Medulla oblongata (tissue), 1 donor: ENCODE measurements at regions not wholly inside any gene's neighbourhood (a gene's known extent, or its start where the extent isn't known, plus 50 kb on each side); places are given as distances from the start of the nearest gene placed in this dataset.
"Not testable (repeated sequence)": the region's sequence is repeated elsewhere in the genome, so short reads cannot be mapped to it uniquely, and the experiment has no call there.

Source experiments
- DNase-seq: peaks from one replicate; pipeline ENCODE4 v3.0.0-alpha.2; 2015; ENCODE audit errors: extremely low spot score

GRCh38 chr3:3902161-3902560 is 102.9 kb downstream of the LRRN1 start:
- DNase-seq: no peak

DNA sequence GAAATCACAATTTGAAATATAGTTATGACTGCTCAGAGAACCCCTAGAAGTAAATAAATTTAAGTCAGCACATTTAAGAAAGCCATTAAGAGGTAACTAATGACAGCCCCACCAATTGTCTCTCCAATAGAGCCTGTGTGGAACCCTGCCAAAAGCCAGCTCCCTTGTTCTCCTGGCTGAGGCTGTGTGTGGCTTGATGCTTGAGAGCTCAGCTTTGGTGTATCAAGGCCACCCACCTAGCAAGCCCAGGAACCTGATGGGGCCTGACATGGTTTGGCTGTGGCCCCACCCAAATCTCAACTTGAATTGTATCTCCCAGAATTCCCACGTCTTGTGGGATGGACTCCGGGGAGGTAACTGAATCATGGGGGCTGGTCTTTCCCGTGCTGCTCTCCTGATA is 106.9 kb downstream of the LRRN1 start:
- DNase-seq: no peak

GRCh38 chr3:3907023-3907422 is 107.8 kb downstream of the LRRN1 start:
- no peak for DNase-seq

GRCh38 chr3:3918763-3919162 is 119.5 kb downstream of the LRRN1 start:
- no peak for DNase-seq

DNA sequence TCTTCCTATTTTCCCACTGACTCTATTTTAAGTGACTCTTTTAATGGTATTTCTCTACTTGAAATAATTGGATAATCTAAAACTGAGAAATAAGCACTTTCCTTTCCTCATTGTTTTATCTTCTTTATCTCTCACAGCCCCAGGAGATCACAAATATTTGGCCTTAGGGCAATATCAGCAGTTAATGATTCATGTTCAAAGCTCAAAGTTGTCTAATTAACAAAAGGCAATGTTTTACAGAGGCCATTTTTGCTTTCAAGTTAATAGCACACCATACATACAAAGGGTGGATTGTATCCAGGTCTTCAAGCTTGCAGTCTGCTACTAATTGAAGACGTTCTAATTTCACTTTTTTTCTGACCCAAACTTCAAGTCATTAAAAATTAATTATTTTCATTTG is 120.1 kb downstream of the LRRN1 start:
- DNase-seq: no peak

- no peak for DNase-seq
Measured at GRCh38 chr3:3923619-3924018, 124.4 kb downstream of the LRRN1 start.

GRCh38 chr3:3927198-3927597 is 128.0 kb downstream of the LRRN1 start:
- DNase-seq: no peak

DNA sequence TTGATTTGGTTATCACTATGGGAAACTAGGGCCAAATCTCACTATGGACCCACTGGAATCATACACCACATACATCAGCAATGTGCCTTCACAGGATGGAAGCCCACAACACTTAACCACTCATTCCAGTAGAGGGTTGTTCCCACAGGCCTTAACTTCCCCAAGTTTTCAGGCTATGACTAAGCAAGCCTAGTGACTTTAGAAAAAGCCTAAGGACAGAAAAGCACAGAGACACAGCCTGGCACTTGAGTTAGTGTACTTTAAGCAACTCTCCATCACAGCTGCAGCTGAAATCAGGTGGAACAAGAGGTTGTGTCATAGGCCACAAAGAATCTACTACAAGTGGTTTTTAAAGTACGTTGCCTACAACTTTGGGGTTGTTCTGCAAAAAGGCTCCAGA is 128.7 kb downstream of the LRRN1 start:
- DNase-seq: no peak

DNA sequence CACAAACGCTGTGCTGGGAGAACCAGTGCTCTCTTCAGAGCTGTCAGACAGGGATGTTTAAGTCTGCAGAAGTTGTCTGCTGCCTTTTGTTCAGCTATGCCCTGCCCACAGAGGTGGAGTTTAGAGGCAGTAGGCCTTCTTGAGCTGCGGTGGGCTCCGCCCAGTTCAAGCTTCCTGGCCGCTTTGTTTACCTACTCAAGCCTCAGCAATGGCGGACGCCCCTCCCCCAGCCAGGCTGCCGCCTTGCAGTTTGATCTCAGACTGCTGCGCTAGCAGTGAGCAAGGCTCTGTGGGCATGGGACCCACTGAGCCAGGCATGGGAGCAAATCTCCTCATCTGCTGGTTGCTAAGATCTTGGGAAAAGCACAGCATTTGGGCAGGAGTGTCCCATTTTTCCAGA is 142.1 kb downstream of the LRRN1 start:
- DNase-seq: not testable (repeated sequence)

GRCh38 chr3:3951071-3951470 is 151.8 kb downstream of the LRRN1 start:
- no peak for DNase-seq

DNA sequence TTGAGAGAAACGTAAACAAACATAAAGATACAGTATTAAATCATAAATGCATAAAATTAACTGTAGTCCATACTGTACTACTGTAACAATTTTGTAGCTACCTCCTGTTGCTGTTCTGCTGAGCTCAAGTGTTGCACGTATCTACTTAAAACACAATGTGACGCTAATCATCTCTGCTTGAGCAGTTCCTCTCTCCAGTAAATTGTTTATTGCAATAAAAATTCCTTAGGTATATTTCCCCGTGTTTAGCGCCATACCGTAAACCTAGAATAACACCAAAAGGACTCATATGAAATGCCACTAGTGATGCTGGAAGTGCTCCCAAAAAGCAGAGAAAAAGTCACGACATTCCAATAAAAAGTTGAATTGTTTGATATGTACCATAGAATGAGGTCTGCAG is 152.3 kb downstream of the LRRN1 start:
- DNase-seq: no peak

GRCh38 chr3:3962867-3963266 is 163.6 kb downstream of the LRRN1 start:
- DNase-seq: not testable (repeated sequence)

GRCh38 chr3:3984053-3984452 is 184.8 kb downstream of the LRRN1 start:
- DNase-seq: no peak

- no peak for DNase-seq
Measured at GRCh38 chr3:3991598-3991997, 192.4 kb downstream of the LRRN1 start.

GRCh38 chr3:3992312-3992874 is 193.2 kb downstream of the LRRN1 start:
- DNase-seq: no peak

DNA sequence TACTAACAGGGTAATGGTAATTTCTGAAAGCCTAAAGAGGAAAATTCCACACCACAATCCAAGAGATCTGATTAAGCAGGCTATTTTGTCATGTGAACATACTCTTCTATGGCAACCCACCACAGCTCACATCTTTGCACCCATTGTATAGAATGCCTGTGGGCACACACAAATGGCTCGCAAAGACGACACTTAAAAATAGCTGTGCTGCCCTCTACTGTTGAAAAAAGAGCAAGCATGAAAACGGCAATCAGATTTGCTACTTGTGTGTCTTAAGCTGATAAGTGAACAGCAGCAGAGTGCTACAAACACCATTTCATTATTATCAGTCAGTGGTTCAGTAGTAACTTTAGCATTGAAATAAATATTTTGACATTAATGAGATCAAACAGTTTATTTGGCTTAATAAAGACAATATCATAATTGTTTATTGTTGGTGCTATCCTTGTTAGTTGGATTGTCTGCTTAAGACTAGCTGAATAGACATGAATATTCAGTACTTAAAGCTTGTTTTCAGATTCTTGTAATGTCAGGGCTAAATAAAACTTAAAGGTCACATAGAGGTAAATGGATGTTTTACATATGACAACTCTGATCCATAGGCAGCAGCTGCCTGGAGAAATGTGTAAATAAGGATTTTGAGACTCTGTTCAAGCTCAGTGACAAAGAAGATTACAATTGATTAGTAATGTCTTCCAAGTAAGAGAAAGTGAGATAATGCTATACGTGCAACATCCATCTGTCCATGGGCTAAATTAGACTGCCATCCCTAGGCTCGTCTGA is 199.1 kb downstream of the LRRN1 start:
- DNase-seq: peak; percentile 49

DNA sequence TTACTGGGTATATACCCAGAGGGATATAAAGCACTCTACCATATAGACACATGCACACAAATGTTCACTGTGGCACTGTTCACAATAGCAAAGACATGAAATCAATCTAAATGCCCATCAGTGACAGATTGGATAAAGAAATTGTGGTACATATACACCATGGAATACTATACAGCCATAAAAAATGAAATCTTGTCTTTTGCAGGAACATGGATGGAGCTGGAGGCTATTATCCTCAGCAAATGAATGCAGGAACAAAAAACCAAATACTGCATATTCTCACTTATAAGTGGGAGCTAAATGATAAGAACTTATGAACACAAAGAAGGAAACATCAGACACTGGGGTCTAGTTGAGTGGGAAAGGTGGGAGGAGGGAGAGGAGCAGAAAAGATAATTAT is 200.1 kb downstream of the LRRN1 start:
- DNase-seq: not testable (repeated sequence)

GRCh38 chr3:4001976-4002375 is 202.7 kb downstream of the LRRN1 start:
- no peak for DNase-seq

GRCh38 chr3:4006288-4006687 is 207.1 kb downstream of the LRRN1 start:
- no peak for DNase-seq

GRCh38 chr3:4008205-4008604 is 209.0 kb downstream of the LRRN1 start:
- no peak for DNase-seq

DNA sequence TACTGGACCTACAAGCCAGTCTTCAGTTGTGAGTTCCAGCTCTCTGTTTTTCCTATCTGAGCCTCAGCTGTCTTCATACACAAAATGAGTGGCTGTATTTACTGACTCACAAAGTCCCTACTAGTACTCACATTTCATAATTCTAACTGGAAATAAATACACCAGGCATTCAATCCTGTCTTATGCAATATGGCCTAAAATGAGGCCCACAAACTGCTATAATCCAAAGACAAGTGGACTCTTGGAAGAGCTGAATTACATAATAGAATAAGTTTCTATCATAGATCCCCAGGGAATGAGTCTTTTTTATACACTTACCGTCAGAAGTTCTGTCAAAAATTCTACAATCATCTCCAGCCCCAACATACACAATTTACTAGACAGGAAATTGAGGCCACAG is 211.9 kb downstream of the LRRN1 start:
- DNase-seq: no peak

DNA sequence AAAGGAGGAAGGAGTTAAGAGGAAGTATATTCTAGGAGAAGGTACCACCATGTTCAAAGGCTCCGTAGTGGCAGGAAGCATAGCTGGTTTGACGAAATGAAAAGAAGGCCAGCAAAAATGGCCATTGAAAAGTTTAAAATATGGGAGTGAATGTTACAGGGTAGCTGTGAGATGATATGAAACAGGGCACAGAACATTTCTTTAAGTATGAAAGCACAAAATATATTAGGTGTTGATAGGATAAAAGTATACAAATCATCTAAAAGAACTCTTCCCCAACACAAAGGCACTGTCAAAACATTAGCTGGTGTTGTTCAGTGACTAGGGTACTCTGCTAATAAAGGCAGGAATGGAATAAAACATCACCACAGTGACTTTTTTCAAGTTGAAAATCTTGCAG is 216.2 kb downstream of the LRRN1 start:
- no peak for DNase-seq

GRCh38 chr3:4019501-4019900 is 220.3 kb downstream of the LRRN1 start:
- no peak for DNase-seq

- no peak for DNase-seq
Measured at GRCh38 chr3:4021162-4021561, 221.9 kb downstream of the LRRN1 start.
